ENCODE measurements at regions not wholly inside any gene's neighbourhood (a gene's known extent, or its start where the extent isn't known, plus 50 kb on each side); places are given as distances from the start of the nearest gene placed in this dataset.

GRCh38 chr5:115686738-115687074, 60.9 kb upstream of the TMED7 start:
- no peak for DNase-seq

DNA sequence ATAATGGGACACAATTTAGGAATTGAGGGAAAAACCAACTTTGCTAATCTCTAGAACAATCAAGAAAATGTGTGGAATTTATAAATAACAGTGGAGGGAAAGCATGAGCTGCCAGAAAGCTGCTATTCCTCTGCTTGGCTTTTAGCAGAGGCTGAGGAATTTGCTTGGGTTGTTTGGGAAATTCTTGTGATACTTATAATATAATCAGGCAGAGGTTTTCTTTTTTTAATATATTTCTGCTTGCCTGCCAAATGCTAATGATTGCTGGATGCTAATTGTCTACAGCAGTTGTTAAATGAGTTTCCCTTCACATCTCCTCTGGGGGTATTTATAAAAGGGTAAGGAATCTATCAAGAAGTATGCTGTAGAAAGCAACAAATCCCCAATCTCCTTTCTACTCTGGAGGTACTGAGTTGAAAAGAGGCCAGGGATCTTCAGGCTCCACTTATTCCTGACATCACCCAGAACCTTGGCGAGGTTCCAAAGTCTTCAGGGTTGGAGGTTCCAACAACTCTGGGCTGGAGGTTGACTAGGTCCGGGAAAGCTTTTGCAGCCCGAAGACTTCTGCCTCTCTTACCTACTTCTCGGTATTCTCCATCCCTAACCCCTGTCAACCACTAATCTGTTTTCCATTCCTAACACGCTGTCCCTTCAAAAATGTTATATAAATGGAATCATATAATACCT, 60.4 kb upstream of the TMED7 start:
- no peak for DNase-seq

- DNase-seq, result no peak
Measured at GRCh38 chr5:115685490-115685889, 59.7 kb upstream of the TMED7 start.

- no peak for DNase-seq
Measured at GRCh38 chr5:115684513-115685037, 58.7 kb upstream of the TMED7 start.

- no peak for DNase-seq
Measured at GRCh38 chr5:115683081-115683480, 57.2 kb upstream of the TMED7 start.
